Brain microvascular endothelial cell (primary cell): ENCODE measurements at regions not wholly inside any gene's neighbourhood (a gene's known extent, or its start where the extent isn't known, plus 50 kb on each side); places are given as distances from the start of the nearest gene placed in this dataset.

ENCODE experiments used
- DNase-seq: peaks from one replicate; pipeline ENCODE4 v3.0.0-alpha.2; 2020
- H3K27ac ChIP-seq: fragments of 250-450 bp; sonication (Bioruptor Pico); 2 replicates; pipeline ENCODE4 v1.5.1; 2020; ENCODE audit warnings: mild to moderate bottlenecking, moderate library complexity
- H3K27me3 ChIP-seq: fragments of 250-450 bp; sonication (Bioruptor Pico); replicated peaks from 2 replicates; pipeline ENCODE4 v1.5.1; 2020; ENCODE audit warnings: mild to moderate bottlenecking
- H3K36me3 ChIP-seq: fragments of 250-450 bp; sonication (Bioruptor Pico); replicated peaks from 2 replicates; pipeline ENCODE4 v1.5.1; 2020; ENCODE audit warnings: mild to moderate bottlenecking
- H3K4me3 ChIP-seq: 2 replicates; pipeline ENCODE4 v1.5.1; 2011; ENCODE audit warnings: low read depth, mild to moderate bottlenecking, control low read depth, low read length, moderate library complexity
- in situ Hi-C: cut with HindIII; loops from 2 replicates; pipeline ENCODE4 v1.10.0; 2017; ENCODE audit warnings: low sequenced_read_pairs, low pct_ligation_motif_present
- TF ChIP-seq, protein P1 (sequence below): IDR thresholded peaks from 2 replicates; pipeline ENCODE4 v1.5.1; 2011; ENCODE audit warnings: low read depth, mild to moderate bottlenecking, moderate library complexity, low read length, control low read depth, inconsistent platforms; ENCODE audit errors: missing control alignments

DNA sequence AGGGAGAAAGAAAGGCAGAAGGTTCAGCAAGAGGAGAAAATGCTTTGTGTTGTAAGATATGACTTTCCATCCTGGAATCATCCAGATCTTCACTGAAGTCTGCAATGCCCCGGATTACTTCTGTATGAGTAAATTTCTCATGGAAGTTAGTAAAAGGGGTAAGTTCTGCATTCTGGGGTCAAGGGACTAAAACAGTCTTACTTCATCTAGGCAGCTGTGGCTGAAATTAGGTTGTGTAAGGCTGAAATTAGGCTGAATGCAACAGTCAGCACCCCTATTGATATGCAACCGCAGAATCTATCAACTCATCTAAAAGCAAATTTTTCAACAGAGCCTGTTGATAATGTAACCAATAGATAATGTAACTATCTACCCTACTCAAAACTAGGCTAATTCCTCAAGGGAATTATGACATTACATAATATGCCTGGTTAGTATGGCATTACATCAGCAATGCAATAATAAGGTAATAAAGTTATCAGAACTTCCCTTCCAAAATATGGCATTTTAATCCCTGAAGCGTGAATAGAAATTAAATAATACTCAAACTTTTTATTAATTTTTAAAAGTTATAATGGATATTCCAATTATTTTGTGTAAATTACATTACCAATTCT, 671.7 kb upstream of the CITED2 start:
- in situ Hi-C loops, result no loop called here
- TF ChIP-seq, protein P1, sequence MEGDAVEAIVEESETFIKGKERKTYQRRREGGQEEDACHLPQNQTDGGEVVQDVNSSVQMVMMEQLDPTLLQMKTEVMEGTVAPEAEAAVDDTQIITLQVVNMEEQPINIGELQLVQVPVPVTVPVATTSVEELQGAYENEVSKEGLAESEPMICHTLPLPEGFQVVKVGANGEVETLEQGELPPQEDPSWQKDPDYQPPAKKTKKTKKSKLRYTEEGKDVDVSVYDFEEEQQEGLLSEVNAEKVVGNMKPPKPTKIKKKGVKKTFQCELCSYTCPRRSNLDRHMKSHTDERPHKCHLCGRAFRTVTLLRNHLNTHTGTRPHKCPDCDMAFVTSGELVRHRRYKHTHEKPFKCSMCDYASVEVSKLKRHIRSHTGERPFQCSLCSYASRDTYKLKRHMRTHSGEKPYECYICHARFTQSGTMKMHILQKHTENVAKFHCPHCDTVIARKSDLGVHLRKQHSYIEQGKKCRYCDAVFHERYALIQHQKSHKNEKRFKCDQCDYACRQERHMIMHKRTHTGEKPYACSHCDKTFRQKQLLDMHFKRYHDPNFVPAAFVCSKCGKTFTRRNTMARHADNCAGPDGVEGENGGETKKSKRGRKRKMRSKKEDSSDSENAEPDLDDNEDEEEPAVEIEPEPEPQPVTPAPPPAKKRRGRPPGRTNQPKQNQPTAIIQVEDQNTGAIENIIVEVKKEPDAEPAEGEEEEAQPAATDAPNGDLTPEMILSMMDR, result no peak
- no peak overlapping the region for H3K4me3 ChIP-seq
- H3K27ac ChIP-seq, result no peak overlapping the region
- no peaks in the 10 kb centered on the region for H3K27me3 ChIP-seq
- H3K36me3 ChIP-seq, result no peaks in the 10 kb centered on the region
- no peak for DNase-seq

- DNase-seq, result no peak
- Histone ChIP-seq H3K36me3 (no peaks in the 10 kb centered on the region), H3K27ac (no peak overlapping the region), H3K4me3 (no peak overlapping the region), H3K27me3 (no peaks in the 10 kb centered on the region)
- TF ChIP-seq, protein P1, result no peak
- in situ Hi-C loops, result no loop called here
Observed at GRCh38 chr6:140045116-140045515, 670.7 kb upstream of the CITED2 start.

- Histone ChIP-seq H3K36me3 (no peaks in the 10 kb centered on the region), H3K27ac (no peak overlapping the region), H3K4me3 (no peak overlapping the region), H3K27me3 (no peaks in the 10 kb centered on the region)
- no peak for DNase-seq
- in situ Hi-C loops, result no loop called here
- TF ChIP-seq, protein P1, result no peak
Observed at GRCh38 chr6:140044626-140045025, 670.2 kb upstream of the CITED2 start.

DNA sequence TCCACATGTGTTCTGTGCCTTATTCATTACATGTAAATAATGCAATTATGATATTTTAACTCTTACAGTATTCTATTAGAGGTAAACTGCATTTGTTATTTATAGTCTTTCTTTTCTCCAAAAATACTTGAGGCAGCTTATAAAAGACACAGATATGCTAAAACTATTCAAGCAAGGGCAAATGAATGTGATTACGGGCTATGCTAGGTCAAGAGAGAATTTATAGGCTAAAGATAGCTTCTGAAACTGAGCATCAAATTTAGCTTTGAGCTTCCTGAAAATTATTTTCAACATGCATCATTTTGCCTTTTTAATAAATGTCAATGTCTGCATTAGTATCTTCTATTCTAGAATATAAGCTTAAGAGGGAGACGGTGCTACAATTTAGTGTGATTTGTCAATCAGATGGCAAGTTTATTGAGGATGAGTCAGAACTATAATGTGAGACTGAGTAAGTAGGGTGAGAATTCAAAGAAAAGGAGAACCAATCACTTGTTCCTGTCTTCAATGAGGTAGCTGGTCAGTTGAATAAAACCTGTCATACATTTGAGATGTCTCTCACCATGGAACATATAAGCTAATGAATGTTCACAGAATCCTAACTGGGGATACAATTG, 669.4 kb upstream of the CITED2 start:
- Histone ChIP-seq H3K27ac (peak overlapping the region; percentile 43), H3K4me3 (no peak overlapping the region), H3K36me3 (no peaks in the 10 kb centered on the region), H3K27me3 (no peaks in the 10 kb centered on the region)
- in situ Hi-C loops, result no loop called here
- no peak for DNase-seq
- TF ChIP-seq, protein P1, result no peak

DNA sequence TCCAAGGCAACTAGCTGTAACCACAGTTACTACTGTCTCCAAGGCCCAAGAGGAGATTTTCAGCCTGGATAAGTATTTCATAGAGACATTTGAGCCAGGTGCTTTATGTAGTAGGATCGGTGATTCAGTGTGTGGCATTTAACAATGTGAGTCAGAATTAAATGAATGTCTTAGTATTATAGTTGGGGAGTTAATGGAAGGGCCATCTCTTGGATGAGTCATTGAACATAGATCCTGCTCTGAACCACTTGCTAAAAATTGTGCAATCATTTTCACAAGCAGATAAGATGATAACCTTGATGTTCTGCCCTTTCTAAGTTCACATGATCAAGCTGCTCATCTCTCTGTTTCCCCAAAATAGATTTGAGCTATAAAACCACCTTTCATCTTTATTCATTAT, 668.9 kb upstream of the CITED2 start:
- Histone ChIP-seq H3K27me3 (no peaks in the 10 kb centered on the region), H3K36me3 (no peaks in the 10 kb centered on the region), H3K4me3 (no peak overlapping the region), H3K27ac (peak overlapping the region; percentile 43)
- peak; percentile 83 for DNase-seq
- in situ Hi-C loops, result no loop called here
- TF ChIP-seq, protein P1, result no peak
